C1 segment of cervical spinal cord (tissue), 14 donors: ENCODE measurements at regions not wholly inside any gene's neighbourhood (a gene's known extent, or its start where the extent isn't known, plus 50 kb on each side); places are given as distances from the start of the nearest gene placed in this dataset.
"Not testable (repeated sequence)": the region's sequence is repeated elsewhere in the genome, so short reads cannot be mapped to it uniquely, and the experiment has no call there.

ENCODE experiments used
- DNase-seq, 14 donors: peaks; one replicate each; lab custom pipeline; 2025; lab: John Stamatoyannopoulos, UW

DNA sequence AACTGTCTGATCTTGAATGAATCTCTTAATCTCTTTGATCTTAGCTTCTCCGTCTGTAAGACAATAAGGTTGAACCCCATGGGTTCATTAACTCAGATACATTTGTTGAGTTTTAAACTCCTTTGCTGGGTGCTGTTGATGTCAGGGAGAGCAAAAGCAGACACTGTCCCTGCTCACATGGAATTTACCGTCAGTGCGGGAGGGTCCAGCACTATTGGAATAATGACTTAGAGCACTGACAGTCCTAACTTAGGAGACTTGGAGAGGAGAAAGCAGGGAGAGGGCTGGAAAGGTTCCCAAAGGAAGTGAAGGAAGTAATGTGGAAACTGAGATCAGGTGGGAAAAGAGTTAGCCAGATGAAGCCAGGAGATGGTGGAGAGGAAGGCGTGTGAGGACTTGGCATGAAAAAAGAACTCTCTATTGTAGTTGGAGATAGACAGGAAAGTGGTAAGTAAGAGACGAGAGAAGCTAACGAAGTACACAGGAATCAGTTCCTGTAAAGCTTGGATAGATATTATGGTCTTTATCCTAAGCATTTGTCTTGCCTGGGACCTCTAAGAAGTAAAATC, 141.4 kb upstream of the SERTAD2 start:
- no peak for DNase-seq

DNA sequence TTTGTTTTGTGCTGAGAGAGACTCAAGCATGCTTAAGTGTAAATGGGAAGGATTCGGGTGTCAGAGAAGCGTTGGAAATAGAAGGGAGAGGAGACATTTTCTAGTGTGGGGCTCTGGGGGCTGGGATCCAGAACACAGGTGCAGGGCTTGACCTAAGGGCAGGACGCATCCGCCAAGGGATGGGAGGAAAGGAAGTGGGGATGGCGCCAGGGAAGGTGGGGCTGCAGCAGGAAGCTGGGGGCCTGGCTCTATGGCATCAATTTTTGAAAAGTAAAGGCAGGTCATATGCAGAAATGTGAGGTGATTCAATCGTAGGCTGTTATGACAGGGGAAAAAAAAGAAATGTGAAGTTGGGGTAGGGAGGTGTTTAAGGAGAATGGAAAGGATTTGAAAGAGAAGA, 143.2 kb upstream of the SERTAD2 start:
- no peak for DNase-seq

DNA sequence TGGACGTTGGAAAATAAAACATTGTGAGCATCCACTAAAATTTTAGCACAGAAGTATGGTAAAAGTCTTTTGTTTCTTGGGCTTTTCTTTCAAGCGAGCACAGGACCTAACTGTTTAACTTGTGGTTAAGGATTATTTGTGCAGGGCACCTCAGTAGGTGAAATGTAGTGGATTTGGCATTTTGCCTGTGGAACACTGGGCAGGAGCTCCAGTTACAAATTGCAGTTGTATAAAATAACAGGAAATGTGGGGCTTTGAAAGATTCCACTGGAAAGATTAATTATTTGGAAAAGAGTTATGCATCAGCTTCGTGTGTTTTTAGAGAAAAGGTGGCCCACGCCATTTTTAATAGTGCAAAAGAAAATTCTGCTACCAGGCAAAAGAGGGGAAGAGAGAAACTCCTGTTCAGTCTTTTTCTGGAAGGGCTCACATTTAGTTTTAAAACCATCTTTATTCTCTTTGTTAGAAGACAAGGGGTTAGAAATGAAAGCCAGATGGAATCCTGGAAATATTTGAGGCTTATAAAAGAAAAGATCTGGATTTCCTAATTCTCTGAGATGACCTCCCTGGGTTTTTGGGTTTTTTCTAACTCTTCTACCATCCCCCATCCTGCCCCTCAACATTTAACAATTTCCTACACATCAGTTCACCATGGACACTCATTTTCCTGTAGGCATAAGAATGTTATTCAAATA, 144.3 kb upstream of the SERTAD2 start:
- DNase-seq, result no peak

DNA sequence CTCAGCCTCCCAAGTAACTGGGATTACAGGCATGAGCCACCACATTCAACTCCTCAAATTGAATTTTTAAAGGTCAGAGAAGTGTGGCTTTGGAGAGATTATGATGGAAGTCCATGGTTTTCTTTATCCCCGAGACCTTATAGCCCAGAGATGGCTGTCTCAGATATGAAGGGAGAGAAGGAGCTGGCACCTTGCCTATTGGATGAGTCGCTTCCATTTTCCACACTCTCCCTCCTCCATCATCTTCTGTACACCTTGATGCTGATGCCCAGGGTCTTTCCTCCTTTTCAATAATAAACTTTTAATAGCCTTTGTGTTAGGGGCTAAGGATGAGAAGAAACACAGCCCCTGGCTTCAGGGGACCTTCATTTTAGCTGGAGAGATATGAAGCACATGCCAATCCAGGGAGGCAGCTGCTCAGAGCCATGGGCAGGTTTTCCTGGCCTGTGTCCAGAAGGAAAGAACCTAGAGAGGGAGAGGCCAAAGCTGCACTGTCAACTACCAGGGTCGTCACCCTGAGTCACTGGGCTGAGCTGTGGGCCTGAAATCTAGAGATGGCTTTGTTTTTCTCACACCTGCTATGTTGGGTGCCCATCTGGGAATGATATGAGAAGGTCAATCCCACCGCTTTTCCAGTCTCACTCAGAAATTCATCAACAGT, 146.0 kb upstream of the SERTAD2 start:
- DNase-seq, result no peak

DNA sequence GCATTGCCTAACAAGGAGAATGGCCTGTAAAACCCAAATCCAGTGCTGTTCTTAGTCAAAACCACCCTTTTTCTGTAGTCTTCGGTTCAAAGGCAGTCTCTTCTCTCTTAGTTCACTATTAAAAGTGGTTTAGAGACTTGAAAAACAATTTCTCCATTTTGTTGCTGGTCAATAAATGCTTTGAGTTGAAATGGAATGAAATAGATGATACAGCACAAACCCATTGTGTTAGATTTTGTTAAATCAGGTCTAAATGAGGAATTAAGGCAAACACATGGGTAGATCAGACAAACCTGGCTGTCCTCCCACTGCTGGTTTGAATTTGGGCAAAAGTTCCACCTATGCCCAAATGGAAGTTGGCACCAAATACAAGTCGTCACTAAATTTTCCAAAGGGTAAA, 150.1 kb upstream of the SERTAD2 start:
- no peak for DNase-seq

DNA sequence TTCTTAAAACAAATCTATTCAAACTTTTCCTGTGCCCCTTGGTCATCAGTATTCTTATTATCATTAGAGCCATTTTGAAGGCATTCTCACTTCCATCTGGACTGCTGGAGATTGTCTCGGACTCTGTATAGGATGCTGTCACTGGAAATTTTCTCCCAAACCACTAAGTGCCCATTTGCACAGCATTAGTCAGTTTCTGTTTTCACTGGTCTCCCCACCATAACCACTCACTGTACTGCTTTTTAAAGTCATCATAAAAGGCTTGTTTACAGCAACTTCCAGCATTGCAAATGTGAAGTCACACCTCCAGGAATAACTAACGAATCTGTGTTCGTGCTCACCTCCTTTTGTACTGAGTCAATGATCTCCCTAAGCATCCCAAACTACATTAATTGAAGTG, 150.9 kb upstream of the SERTAD2 start:
- DNase-seq, result no peak

DNA sequence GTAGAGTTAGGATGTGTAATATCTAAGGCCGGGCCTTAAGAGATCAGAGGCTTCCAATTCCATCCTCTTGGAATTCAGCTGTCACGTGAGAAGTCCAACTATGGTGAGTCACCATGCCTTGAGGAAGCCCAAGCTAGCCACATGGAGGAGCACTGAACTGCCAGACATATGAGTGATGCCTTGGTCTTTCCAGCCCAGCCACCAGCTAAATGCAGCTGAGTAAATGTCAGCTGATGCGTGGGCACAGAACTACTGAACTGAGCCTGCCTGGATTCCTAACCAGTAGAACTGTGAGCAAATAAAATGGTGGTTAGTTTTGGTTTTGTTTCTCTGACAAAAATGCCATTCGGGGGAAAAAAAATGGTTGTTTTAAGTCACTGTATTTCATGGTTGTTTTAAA, 153.7 kb upstream of the SERTAD2 start:
- DNase-seq, result no peak

DNA sequence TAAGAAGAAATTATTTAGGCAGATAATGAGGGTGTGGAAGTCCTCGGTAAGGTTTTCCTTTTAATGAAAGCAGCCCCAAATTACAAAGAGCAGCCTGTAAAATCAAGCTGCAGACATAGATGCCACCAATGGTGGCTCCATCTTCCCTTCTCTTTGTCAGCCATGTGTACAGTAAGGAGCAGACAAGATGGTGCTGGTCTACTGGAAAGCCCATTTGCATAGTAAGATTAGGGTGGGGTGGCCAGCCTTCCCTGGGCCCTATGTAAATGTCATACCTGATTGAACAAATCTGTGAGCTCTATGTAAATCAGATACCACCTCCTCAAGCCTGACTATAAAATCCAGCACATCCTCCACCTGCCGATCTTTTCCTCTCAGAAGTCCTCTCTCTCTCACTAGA, 154.4 kb upstream of the SERTAD2 start:
- DNase-seq, result no peak

DNA sequence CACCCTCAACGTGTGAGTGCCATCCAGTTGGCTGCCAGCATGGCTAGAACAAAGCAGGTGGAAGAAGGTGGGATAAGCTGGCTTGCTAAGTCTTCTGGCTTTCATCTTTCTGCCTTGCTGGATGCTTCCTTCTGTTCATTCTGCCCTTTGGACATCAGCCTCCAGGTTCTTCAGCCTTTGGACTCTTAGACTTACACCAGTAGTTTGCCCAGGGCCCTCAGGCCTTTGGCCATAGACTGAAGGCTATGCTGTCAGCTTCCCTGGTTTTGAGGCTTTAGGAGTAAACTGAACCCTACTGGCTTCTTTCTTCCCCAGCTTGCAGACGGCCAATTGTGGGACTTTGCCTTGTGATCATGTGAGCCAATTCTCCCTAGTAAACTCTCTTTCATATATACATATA, 155.0 kb upstream of the SERTAD2 start:
- DNase-seq, result no peak

DNA sequence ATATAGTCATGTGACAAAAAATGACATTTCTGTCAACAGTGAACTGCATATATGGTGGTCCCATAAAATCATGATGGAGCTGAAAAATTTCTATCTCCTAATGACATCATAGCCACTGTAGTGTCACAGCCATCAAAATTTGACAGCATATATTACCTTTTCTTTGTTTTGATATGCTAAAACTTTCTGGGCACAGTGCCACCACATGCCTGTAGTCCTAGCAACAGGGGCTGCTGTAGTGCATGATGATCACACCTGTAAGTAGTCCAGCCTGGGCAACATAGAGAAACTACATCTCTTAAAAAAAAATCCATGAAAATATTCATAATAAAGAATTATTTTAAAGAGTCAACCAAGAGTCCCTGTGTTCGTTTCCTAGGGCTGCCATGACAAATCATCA, 155.5 kb upstream of the SERTAD2 start:
- no peak for DNase-seq

DNA sequence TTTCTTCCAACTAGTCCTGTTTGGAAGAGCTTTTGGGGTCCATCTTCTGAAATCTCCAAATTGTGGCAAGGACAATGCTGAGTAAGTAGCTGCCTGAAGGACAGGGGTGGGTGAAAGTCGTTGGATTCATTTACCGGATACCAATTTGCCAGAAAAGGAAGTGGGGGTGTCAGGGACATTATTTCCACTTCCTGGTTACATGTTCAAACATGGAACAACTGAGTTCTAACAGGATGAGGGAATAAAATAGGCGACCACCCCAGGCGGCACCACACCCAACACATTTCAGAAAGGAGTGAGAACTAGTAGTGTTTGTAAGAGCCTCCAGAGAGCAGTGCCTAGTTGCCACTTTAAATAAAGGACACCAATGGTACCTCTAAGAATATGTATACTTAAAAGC, 158.6 kb upstream of the SERTAD2 start:
- no peak for DNase-seq

DNA sequence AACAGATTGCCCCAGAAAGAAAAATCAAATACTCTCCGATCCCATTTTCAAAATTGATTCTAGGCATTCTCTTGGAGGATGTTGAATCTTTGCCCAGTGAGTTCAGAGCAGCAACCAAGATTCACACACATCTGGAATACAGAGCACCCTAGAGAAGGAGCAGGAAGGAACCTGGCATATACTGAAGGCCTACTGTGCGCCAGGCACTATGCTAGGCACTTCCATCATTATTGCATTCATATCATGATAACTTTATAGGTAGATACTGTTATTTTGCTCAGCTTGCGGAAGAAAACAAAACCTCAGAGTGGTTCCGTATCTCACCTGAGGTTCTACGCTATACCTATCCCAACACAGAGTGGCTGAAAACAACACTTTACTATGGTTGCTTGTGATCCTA, 160.3 kb upstream of the SERTAD2 start:
- DNase-seq, result no peak

DNA sequence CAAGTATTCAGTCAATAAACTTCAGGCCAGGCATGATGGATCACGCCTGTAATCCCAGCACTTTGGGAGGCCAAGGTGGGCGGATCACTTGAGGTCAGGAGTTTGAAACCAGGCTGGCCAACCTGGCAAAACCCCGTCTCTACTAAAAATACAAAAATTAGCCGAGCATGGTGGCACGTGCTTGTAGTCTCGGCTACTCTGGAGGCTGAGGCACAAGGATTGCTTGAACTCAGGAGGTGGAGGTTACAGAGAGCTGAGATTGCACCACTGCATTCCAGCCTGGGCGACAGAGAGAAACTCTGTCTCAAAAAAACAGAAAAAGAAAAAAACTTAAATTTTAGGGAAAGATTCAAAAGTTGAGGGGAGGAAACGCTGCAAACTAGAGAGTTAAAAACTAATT, 162.8 kb upstream of the SERTAD2 start:
- not testable (repeated sequence) for DNase-seq

DNA sequence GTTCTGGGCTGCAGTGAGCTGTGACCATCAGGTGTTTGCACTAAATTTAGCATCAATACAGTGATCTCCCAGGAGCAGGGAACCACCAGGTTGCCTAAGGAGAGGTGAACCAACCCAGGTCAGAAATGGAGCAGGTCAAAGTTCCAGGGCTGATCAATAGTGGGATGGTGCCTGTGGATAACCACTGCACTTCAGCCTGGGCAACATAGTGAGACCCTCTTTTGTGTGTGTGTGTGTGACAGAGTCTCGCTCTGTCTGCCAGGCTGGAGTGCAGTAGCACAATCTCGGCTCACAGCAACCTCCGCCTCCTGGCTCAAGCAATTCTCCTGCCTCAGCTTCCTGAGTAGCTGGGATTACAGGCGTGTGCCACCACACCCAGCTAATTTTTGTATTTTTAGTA, 163.7 kb upstream of the SERTAD2 start:
- no peak for DNase-seq

DNA sequence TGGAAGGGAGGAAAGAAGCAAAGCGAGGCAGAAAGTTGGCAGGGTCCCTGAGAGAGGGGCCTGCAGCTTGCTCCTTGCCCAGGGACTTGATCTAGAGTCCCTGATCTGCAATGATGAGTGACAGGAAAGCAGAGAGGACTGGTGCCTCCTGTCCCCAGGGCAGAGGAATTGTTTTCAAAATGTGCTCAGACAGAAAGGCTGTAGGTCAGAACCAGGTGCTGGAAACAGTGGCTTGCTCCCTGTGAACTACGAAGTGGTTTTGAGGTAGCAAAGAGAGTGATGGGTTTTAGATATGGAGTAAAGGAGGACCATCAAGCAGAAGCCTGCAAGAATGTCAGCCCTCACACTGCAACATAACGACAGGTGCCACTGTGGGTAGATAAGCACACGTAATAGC, 164.9 kb upstream of the SERTAD2 start:
- DNase-seq, result no peak

DNA sequence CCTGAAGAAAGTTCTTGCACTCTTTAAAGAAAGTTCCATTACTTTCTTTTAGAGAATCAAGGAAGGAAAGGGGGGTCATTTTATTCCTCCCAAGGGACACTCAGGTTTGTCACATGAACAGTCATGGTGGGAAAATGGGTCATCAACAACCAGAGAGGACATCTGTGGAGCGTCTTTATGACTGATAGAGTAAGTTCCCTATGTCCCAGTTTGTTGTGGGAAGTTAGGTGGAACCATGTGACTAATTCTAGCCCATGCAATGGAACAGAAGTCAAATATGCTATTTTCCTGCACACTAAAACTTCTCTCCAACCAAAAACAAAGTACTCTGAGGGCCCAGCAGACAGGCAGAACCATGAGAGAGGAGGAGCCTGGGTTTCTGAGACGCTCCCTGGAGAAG, 165.6 kb upstream of the SERTAD2 start:
- no peak for DNase-seq

DNA sequence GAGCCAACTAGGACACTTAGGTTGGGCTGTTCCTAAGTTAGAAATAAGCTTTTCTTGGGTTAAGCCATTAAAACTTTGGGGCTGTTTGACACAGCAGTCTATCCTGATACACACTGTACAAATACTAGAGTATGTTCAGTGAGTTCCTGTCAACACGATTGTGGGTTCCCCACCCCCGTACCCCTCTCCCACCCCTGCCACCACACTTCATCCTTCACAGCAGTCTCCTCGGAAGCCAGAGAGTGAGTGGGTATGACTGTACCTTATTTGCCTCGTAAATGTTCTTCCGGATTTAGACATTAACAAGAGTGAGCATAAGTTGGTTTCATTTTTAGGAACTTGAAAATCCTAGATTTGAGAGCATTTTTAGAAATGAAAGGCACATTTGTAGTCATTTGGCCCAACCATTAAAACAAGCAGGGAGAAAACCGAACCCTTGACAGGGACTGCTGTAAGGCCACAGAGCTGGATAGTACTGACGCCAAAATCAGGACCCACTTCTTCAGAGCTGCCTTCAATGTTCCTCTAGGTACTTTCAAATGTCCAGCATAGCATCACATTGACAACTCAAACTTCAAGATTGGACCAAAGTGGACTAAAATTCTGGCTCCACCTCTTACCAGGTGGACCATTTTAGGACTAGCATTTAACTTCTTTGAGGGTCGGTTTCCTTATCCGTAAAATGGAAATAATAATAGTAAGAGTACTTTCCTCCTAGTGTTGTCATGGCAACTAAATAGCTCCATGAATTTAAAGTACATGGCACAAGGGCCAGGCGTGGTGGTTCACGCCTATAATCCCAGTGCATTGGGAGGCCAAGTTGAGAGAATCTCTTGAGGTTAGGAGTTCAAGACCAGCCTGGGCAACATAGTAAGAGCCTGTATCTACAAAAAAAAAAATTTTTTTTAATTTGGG, 166.3 kb upstream of the SERTAD2 start:
- no peak for DNase-seq

DNA sequence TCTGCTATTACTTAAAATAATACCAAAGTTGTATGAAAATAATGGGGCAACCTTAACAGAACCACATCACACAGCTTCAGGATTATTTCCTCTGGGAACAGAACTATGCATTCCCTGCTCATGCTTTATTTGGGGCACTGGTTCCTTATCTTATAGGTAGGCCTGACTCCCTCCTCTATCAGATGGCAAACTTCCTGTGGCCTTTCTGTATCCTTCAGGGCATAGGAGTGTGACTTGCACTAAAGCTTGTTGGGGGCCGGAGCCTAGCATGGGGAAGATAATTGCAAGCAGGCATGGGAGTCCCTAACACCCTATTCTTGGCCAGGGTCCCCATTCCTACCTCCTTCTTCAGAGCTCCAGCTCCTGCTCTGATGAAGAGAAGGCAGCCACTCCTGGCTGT, 167.2 kb upstream of the SERTAD2 start:
- no peak for DNase-seq

DNA sequence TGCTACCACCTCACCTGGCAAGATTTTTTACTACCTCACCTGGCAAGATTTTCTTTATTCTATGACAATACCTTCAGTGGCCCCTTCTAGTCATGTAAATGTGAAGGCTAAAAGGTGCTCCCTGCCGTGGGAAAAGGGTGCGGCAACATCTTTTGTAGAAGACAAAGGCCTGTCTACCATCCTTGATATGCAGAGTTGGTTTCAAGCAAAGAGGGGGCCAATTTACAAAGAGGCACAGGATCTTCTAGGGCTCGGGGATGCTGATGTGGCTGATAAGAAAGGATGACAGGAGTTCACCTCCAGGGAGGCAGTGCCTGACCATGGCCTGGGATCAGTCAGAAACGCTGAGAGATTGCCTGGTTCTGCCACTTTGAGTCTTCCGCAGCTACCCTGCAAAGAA, 165.4 kb upstream of the SLC1A4 start:
- DNase-seq, result no peak

DNA sequence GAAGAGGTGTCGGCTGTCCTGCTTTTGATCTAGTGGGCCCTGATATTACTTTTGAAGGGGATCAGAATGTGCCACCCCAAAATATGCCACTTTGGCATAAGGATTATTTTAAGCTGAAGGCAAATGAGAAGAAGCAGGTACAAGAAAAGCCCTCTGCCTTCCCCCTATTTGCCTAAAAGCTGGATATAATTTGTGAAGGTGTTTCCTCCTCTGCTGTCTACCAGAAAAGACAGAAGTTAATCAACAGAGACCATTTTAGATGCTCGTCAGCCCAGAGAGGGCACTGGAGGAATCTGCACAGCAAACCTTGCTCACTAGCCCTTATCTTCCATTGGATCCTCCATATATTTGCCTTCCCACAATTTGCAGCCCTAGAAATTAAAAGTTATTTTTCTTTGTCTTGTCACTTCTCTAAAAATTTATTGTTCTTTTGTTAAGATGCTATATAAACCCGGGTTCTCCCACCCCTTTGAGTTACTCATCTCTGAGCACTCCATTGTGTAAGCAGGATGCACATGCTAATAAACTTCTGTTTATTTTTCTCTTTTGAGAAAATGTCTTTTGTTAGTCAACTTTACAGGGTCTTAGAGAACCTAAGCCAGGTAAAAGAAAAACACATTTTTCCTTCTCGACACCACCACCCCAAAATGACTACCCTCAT, 163.2 kb upstream of the SLC1A4 start:
- no peak for DNase-seq

DNA sequence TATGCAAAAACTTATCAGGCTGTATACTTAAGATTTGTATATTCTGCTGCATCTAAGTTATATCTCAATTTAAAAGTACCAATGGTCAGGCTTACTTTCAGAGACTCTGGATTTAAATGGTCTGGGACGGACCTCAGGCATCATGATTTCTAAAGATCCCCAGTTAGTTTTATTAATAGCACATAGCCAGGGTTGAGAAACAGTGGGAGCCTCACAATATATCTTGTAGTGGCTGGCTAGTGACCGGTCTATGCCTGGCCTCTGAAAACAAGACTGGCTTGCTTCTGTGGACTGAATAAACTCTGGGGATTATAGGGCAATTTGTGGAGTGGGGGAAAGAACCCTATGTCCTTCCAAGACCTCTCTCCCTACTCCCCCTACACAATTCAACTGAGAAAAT, 162.5 kb upstream of the SLC1A4 start:
- DNase-seq, result no peak

DNA sequence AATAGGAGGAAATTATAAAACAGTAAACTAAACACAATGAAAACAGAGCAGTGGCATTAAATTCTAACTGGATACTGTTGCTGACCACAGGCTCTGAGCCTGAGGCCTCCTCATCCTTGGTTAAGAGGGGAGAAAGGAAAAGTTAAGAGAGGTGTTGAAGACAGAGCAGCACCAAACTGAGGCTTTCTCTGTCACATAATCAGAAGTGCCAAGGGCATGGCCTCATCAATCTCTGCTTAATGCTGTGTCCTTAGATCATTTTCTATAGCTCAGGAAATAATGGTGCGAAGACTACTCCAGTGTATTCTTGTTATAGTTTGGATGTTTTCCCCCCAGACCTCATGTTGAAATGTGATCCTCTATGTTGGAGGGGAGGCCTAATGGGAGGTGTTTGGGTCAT, 160.9 kb upstream of the SLC1A4 start:
- DNase-seq, result no peak
